Cardiac muscle cell (in vitro differentiated cells and primary cell): ENCODE measurements at regions not wholly inside any gene's neighbourhood (a gene's known extent, or its start where the extent isn't known, plus 50 kb on each side); places are given as distances from the start of the nearest gene placed in this dataset.

Source experiments
- DNase-seq, 2 donors: peaks; one replicate each; pipeline versions ENCODE4 v3.0.0 to v3.0.0-alpha.2; 2010 to 2017; ENCODE audit warnings: low read depth in 1 of 2, low spot score in 1 of 2
- H3K27ac ChIP-seq: fragments of 200-600 bp; sonication (generic); 2 replicates; pipeline ENCODE4 v1.5.1; 2016
- H3K27me3 ChIP-seq: fragments of 200-600 bp; sonication (generic); 2 replicates; pipeline ENCODE4 v1.6.0; 2016; ENCODE audit warnings: control low read depth
- H3K36me3 ChIP-seq: fragments of 200-600 bp; sonication (generic); 2 replicates; pipeline ENCODE4 v1.5.1; 2016; ENCODE audit warnings: control low read depth
- H3K4me1 ChIP-seq: fragments of 200-600 bp; sonication (generic); 2 replicates; pipeline ENCODE4 v1.8.1; 2017; ENCODE audit warnings: low read depth, mild to moderate bottlenecking, mixed run types
- H3K4me3 ChIP-seq: fragments of 200-600 bp; sonication (generic); 2 replicates; pipeline ENCODE4 v1.5.1; 2016; ENCODE audit warnings: mild to moderate bottlenecking
- H3K9me3 ChIP-seq: fragments of 200-600 bp; sonication (generic); 2 replicates; pipeline ENCODE4 v1.5.1; 2017; ENCODE audit warnings: low read depth, mild to moderate bottlenecking, control low read depth
- TF ChIP-seq, protein P1 (sequence below): IDR thresholded peaks from 2 replicates; pipeline ENCODE4 v1.5.1; 2012; ENCODE audit warnings: low read depth, mild to moderate bottlenecking, low read length

DNA sequence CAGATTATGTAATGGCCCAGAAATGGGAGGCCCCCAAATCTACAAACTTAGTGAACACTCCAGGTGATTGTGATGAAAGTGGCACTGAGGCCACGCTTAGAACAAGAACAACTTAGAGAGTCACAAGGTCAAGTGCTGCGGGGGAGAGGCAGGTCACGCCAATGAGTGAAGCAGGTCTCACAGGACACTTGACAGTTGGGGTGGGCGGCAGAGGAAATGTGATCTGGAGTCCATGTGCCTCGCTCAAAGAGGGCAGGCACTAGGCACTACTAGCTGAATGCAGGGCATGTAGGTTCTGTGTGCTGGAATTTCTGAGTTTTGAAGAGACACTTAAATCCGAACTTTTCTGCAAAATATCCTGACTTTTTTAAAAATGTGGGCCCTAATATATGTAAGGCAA is 193.2 kb upstream of the RORB start:
- TF ChIP-seq, protein P1, sequence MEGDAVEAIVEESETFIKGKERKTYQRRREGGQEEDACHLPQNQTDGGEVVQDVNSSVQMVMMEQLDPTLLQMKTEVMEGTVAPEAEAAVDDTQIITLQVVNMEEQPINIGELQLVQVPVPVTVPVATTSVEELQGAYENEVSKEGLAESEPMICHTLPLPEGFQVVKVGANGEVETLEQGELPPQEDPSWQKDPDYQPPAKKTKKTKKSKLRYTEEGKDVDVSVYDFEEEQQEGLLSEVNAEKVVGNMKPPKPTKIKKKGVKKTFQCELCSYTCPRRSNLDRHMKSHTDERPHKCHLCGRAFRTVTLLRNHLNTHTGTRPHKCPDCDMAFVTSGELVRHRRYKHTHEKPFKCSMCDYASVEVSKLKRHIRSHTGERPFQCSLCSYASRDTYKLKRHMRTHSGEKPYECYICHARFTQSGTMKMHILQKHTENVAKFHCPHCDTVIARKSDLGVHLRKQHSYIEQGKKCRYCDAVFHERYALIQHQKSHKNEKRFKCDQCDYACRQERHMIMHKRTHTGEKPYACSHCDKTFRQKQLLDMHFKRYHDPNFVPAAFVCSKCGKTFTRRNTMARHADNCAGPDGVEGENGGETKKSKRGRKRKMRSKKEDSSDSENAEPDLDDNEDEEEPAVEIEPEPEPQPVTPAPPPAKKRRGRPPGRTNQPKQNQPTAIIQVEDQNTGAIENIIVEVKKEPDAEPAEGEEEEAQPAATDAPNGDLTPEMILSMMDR = no peak
- H3K9me3 ChIP-seq = no peaks in the 10 kb centered on the region
- peak overlapping the region; percentile 26 for H3K27ac ChIP-seq

DNA sequence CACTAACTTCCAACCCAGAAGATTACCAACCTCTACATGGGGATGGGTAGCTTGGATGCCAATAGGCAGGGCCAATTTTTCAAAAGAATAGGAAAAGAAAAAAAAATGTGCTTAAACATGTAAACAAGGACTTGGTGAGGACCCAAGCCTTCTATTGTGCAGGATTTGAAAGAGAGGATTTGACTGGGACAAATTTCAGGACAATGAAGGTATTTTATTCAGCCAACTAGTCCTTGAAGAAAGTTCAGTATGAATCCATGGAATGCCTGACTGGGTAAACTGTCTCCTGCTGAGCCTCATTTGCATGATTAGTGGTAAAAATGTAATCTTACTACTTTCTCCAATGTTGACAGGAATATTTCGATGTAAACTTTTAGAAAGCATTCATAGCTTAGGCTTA is 192.5 kb upstream of the RORB start:
- H3K9me3 ChIP-seq = no peaks in the 10 kb centered on the region
- no peak overlapping the region for H3K27ac ChIP-seq
- no peaks in the 10 kb centered on the region for H3K36me3 ChIP-seq
- H3K4me1 ChIP-seq = peaks cover 5% of the 10 kb centered on the region
- DNase-seq = no peak
- no peak overlapping the region for H3K4me3 ChIP-seq
- H3K27me3 ChIP-seq = no peaks in the 10 kb centered on the region
- TF ChIP-seq, protein P1 = no peak

More for the DNA sequence above, 193.2 kb upstream of the RORB start:
- peak in 1 of 2 donors; percentile 92 for DNase-seq
- Histone ChIP-seq H3K27me3 (no peaks in the 10 kb centered on the region), H3K36me3 (no peaks in the 10 kb centered on the region), H3K4me1 (peaks cover 5% of the 10 kb centered on the region), H3K4me3 (no peak overlapping the region)

DNA sequence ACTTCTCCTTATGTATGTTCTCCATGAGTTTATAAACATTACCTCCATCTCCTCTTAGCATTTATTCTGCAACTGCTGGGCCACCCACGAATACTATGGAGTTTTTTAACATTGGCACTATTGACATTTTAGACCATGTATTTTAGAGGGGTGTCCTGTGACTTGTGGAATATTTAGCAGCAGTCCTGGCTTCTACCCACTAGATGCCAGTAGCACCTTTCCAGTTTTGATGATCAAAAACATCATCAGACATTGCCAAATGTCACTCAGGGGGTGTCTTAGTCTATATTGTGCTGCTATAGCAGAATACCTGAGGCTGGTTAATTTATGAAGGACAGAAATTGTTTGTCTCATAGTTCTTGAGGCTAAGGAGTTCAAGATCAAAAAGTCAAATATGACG is 187.5 kb upstream of the RORB start:
- Histone ChIP-seq H3K27me3 (no peaks in the 10 kb centered on the region), H3K4me1 (no peaks in the 10 kb centered on the region), H3K4me3 (no peak overlapping the region), H3K9me3 (no peaks in the 10 kb centered on the region), H3K36me3 (no peaks in the 10 kb centered on the region), H3K27ac (no peak overlapping the region)
- TF ChIP-seq, protein P1 = no peak
- no peak for DNase-seq

DNA sequence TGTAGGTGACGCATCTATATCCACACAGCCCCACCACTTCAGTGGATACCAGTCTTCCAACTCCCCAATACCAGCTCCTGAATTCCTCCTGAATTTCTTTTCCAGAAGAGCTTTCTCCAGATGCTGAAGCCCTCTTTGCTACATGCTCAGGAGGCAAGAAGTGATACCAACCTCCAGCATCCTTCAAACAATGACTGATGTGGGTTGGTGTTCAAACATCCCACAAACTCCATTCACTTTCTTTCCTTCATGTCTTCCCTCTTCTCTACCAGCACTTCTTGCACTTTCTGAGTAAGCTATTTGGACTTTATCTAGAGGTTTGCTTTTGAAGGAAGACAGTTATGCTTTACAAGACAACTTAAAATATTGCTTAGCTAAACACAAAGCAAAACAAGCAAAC is 179.9 kb upstream of the RORB start:
- TF ChIP-seq, protein P1 = no peak
- H3K4me3 ChIP-seq = no peak overlapping the region
- H3K27ac ChIP-seq = no peak overlapping the region
- no peaks in the 10 kb centered on the region for H3K9me3 ChIP-seq
- no peaks in the 10 kb centered on the region for H3K4me1 ChIP-seq
- no peaks in the 10 kb centered on the region for H3K27me3 ChIP-seq
- H3K36me3 ChIP-seq = no peaks in the 10 kb centered on the region
- DNase-seq = no peak

DNA sequence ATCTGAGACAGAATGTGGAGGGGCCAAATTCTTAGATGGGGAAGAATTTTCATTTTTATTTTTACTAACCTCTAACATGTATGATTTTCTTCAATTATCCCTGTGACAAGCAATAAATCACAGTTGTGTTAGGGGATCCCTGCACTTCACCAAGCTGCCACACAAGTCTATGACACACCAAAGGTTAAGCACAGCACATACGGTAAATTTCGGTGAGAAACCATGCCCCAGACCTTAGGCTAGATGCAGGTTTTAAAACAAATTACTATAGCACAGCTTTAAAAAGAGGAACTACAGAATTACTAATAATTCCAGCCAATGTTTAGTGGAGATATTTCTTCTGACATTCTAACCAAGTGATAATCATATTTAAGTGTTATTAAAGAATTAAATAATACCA is 175.7 kb upstream of the RORB start:
- no peaks in the 10 kb centered on the region for H3K27me3 ChIP-seq
- no peaks in the 10 kb centered on the region for H3K9me3 ChIP-seq
- H3K36me3 ChIP-seq = no peaks in the 10 kb centered on the region
- no peak overlapping the region for H3K27ac ChIP-seq
- no peak overlapping the region for H3K4me3 ChIP-seq
- no peak for DNase-seq
- TF ChIP-seq, protein P1 = no peak
- H3K4me1 ChIP-seq = no peaks in the 10 kb centered on the region
